ENCODE measurements at regions not wholly inside any gene's neighbourhood (a gene's known extent, or its start where the extent isn't known, plus 50 kb on each side); places are given as distances from the start of the nearest gene placed in this dataset.

DNA sequence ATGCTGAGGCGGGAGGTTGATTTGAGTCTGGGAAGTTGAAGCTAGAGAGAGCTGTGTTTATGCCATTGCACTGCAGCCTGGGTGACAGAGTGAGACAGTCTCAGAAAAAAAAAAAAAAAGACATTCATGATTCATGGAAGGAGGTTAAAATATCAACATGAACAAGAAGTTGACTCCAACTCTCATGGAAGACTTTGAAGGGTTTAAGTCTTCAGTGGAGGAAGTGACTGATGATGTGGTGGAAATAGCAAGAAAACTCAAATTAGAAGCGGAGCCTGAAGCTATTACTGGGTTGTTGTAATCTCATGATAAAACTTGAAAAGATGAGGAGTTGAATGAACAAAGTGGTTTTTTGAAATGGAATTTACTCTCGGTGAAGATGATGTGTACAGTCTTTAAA is 491.8 kb downstream of the SQOR start:
- Histone ChIP-seq H3K4me3 (ENCODE audit: low read length) (no peak overlapping the region), H3K9ac (ENCODE audit: low read depth, low read length) (no peak overlapping the region), H3K27me3 (ENCODE audit: insufficient read depth, low read length) (no peaks in the 10 kb centered on the region), H3K36me3 (ENCODE audit: insufficient read depth, low read depth, low read length) (no peaks in the 10 kb centered on the region), H3K4me1 (ENCODE audit: insufficient read depth, low read length) (no peaks in the 10 kb centered on the region), H3K27ac (ENCODE audit: low read length) (no peak overlapping the region), H3K9me3 (ENCODE audit: insufficient read depth, low read depth, low read length) (peaks cover 18% of the 10 kb centered on the region)

DNA sequence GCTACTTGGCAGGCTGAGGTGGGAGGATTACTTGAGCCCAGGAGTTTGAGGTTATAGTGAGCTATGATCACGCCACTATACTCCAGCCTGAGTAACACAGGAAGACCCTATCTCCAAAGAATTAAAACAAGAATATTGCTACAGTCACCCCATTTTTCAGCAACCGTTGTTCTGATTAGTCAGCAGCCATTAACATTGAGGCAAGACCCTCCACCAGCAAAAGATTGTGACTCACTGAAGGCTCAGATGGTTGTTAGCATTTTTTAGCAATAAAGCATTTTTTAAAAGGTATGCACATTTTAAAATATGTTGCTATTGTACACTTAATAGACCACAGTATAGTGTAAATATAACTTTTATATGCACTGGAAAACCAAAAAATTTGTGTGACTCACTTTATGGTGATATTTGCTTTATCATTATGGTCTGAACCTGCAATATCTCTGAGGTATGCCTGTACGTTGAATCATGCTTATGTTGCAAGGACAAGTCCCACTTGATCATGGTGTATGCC is 492.6 kb downstream of the SQOR start:
- H3K27ac ChIP-seq (ENCODE audit: low read length) = no peak overlapping the region
- H3K4me3 ChIP-seq (ENCODE audit: low read length) = no peak overlapping the region
- no peak overlapping the region for H3K9ac ChIP-seq (ENCODE audit: low read depth, low read length)
- H3K36me3 ChIP-seq (ENCODE audit: insufficient read depth, low read depth, low read length) = no peaks in the 10 kb centered on the region
- H3K4me1 ChIP-seq (ENCODE audit: insufficient read depth, low read length) = no peaks in the 10 kb centered on the region
- H3K9me3 ChIP-seq (ENCODE audit: insufficient read depth, low read depth, low read length) = peaks cover 18% of the 10 kb centered on the region
- no peaks in the 10 kb centered on the region for H3K27me3 ChIP-seq (ENCODE audit: insufficient read depth, low read length)

GRCh38 chr15:46129145-46129544 is 494.3 kb downstream of the SQOR start:
- Histone ChIP-seq H3K4me1 (ENCODE audit: insufficient read depth, low read length) (no peaks in the 10 kb centered on the region), H3K27ac (ENCODE audit: low read length) (no peak overlapping the region), H3K9ac (ENCODE audit: low read depth, low read length) (no peak overlapping the region), H3K27me3 (ENCODE audit: insufficient read depth, low read length) (no peaks in the 10 kb centered on the region), H3K9me3 (ENCODE audit: insufficient read depth, low read depth, low read length) (peaks cover 10% of the 10 kb centered on the region), H3K4me3 (ENCODE audit: low read length) (no peak overlapping the region), H3K36me3 (ENCODE audit: insufficient read depth, low read depth, low read length) (no peaks in the 10 kb centered on the region)

- Histone ChIP-seq H3K27me3 (ENCODE audit: insufficient read depth, low read length) (no peaks in the 10 kb centered on the region), H3K4me3 (ENCODE audit: low read length) (no peak overlapping the region), H3K36me3 (ENCODE audit: insufficient read depth, low read depth, low read length) (no peaks in the 10 kb centered on the region)
Observed at GRCh38 chr15:46131876-46132275, 497.0 kb downstream of the SQOR start.

GRCh38 chr15:46137443-46137842 is 502.6 kb downstream of the SQOR start:
- H3K27me3 ChIP-seq (ENCODE audit: insufficient read depth, low read length) = no peaks in the 10 kb centered on the region
- H3K4me3 ChIP-seq (ENCODE audit: low read length) = no peak overlapping the region
- H3K9ac ChIP-seq (ENCODE audit: low read depth, low read length) = no peak overlapping the region
- no peaks in the 10 kb centered on the region for H3K4me1 ChIP-seq (ENCODE audit: insufficient read depth, low read length)
- H3K36me3 ChIP-seq (ENCODE audit: insufficient read depth, low read depth, low read length) = no peaks in the 10 kb centered on the region
- H3K27ac ChIP-seq (ENCODE audit: low read length) = no peak overlapping the region
- peaks cover 19% of the 10 kb centered on the region for H3K9me3 ChIP-seq (ENCODE audit: insufficient read depth, low read depth, low read length)

More at GRCh38 chr15:46131876-46132275, 497.0 kb downstream of the SQOR start:
- no peak overlapping the region for H3K9ac ChIP-seq (ENCODE audit: low read depth, low read length)
- H3K9me3 ChIP-seq (ENCODE audit: insufficient read depth, low read depth, low read length) = peaks cover 23% of the 10 kb centered on the region
- H3K27ac ChIP-seq (ENCODE audit: low read length) = no peak overlapping the region
- H3K4me1 ChIP-seq (ENCODE audit: insufficient read depth, low read length) = no peaks in the 10 kb centered on the region

- Histone ChIP-seq H3K27ac (ENCODE audit: low read length) (no peak overlapping the region), H3K27me3 (ENCODE audit: insufficient read depth, low read length) (no peaks in the 10 kb centered on the region), H3K36me3 (ENCODE audit: insufficient read depth, low read depth, low read length) (no peaks in the 10 kb centered on the region), H3K9me3 (ENCODE audit: insufficient read depth, low read depth, low read length) (no peaks in the 10 kb centered on the region), H3K4me1 (ENCODE audit: insufficient read depth, low read length) (no peaks in the 10 kb centered on the region), H3K4me3 (ENCODE audit: low read length) (no peak overlapping the region), H3K9ac (ENCODE audit: low read depth, low read length) (no peak overlapping the region)
Observed at GRCh38 chr15:46146002-46146401, 511.2 kb downstream of the SQOR start.

DNA sequence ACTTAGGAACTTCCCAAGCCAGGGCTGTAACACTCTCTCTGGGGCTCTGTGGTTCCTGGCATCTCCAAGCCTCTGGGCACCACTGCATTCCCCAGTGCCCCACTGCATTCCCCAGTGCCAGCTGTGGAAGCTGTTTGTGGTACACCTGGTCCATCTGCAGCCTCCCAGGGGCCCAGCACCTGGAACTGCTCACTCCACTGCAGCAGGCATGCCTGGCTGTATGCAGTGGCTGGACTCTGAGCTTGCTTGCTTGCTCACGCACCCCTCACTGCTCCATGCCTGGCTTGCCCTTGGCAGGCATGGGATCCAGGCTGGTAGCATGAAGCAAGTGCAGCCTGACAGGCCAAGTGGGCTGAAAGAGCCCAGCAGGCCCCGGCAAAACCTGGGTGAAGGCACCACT is 512.1 kb downstream of the SQOR start:
- H3K4me1 ChIP-seq (ENCODE audit: insufficient read depth, low read length) = no peaks in the 10 kb centered on the region
- H3K4me3 ChIP-seq (ENCODE audit: low read length) = no peak overlapping the region

DNA sequence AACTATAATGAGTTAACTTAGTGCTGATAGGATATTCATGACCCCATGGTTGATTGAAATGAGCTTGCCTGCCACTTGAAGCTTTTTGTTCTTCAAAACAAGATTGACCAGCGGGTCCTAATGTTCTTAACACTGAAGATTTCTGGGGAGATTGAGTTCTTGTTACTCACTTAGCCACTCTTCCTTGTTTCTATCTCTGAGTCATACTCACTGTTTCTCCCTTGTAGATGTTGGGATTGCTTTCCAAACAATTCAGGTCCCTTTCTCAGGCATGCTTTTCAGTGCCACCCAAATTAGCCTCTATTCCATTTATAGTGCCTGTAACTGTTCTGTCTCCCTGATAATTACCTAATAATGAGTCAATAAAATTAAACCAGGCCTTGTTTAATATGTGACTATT is 517.0 kb downstream of the SQOR start:
- Histone ChIP-seq H3K27ac (ENCODE audit: low read length) (no peak overlapping the region), H3K4me3 (ENCODE audit: low read length) (no peak overlapping the region), H3K4me1 (ENCODE audit: insufficient read depth, low read length) (no peaks in the 10 kb centered on the region), H3K9me3 (ENCODE audit: insufficient read depth, low read depth, low read length) (no peaks in the 10 kb centered on the region), H3K36me3 (ENCODE audit: insufficient read depth, low read depth, low read length) (no peaks in the 10 kb centered on the region), H3K27me3 (ENCODE audit: insufficient read depth, low read length) (no peaks in the 10 kb centered on the region), H3K9ac (ENCODE audit: low read depth, low read length) (no peak overlapping the region)

More for the DNA sequence above, 512.1 kb downstream of the SQOR start:
- H3K9ac ChIP-seq (ENCODE audit: low read depth, low read length) = no peak overlapping the region
- no peaks in the 10 kb centered on the region for H3K27me3 ChIP-seq (ENCODE audit: insufficient read depth, low read length)
- no peak overlapping the region for H3K27ac ChIP-seq (ENCODE audit: low read length)
- no peaks in the 10 kb centered on the region for H3K9me3 ChIP-seq (ENCODE audit: insufficient read depth, low read depth, low read length)
- no peaks in the 10 kb centered on the region for H3K36me3 ChIP-seq (ENCODE audit: insufficient read depth, low read depth, low read length)

DNA sequence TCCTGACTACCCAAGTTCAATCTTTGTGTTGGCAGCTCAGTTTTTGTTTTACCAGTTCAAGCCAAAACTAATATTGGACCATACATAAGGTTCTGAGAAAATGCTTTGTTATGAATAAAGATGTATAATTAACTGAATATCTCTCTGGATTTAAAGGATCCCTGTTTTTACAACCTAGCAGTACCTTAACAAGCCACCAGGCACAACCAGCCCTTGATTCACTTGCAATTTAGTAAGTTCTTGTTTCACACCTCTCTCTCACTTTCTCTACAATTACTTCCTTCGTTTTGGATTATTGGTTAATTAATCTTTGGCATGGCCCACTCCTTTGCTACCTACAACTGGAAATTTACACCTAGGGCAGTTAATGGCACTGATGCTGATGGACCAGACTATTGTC is 531.9 kb downstream of the SQOR start:
- no peaks in the 10 kb centered on the region for H3K27me3 ChIP-seq (ENCODE audit: insufficient read depth, low read length)
- no peaks in the 10 kb centered on the region for H3K36me3 ChIP-seq (ENCODE audit: insufficient read depth, low read depth, low read length)
- no peak overlapping the region for H3K9ac ChIP-seq (ENCODE audit: low read depth, low read length)
- H3K27ac ChIP-seq (ENCODE audit: low read length) = no peak overlapping the region
- peaks cover 11% of the 10 kb centered on the region for H3K9me3 ChIP-seq (ENCODE audit: insufficient read depth, low read depth, low read length)
- H3K4me1 ChIP-seq (ENCODE audit: insufficient read depth, low read length) = no peaks in the 10 kb centered on the region
- H3K4me3 ChIP-seq (ENCODE audit: low read length) = no peak overlapping the region

GRCh38 chr15:46170326-46170725 is 535.5 kb downstream of the SQOR start:
- Histone ChIP-seq H3K4me3 (ENCODE audit: low read length) (no peak overlapping the region), H3K27me3 (ENCODE audit: insufficient read depth, low read length) (no peaks in the 10 kb centered on the region)

GRCh38 chr15:46174122-46174521 is 539.3 kb downstream of the SQOR start:
- H3K9me3 ChIP-seq (ENCODE audit: insufficient read depth, low read depth, low read length) = peaks cover 11% of the 10 kb centered on the region

More at GRCh38 chr15:46170326-46170725, 535.5 kb downstream of the SQOR start:
- H3K27ac ChIP-seq (ENCODE audit: low read length) = no peak overlapping the region
- H3K9me3 ChIP-seq (ENCODE audit: insufficient read depth, low read depth, low read length) = peaks cover 11% of the 10 kb centered on the region
- H3K9ac ChIP-seq (ENCODE audit: low read depth, low read length) = no peak overlapping the region
- H3K4me1 ChIP-seq (ENCODE audit: insufficient read depth, low read length) = no peaks in the 10 kb centered on the region
- H3K36me3 ChIP-seq (ENCODE audit: insufficient read depth, low read depth, low read length) = no peaks in the 10 kb centered on the region

GRCh38 chr15:46177219-46177618 is 542.4 kb downstream of the SQOR start:
- H3K4me1 ChIP-seq (ENCODE audit: insufficient read depth, low read length) = no peaks in the 10 kb centered on the region
- no peak overlapping the region for H3K4me3 ChIP-seq (ENCODE audit: low read length)
- no peak overlapping the region for H3K27ac ChIP-seq (ENCODE audit: low read length)
- H3K36me3 ChIP-seq (ENCODE audit: insufficient read depth, low read depth, low read length) = no peaks in the 10 kb centered on the region
- no peaks in the 10 kb centered on the region for H3K27me3 ChIP-seq (ENCODE audit: insufficient read depth, low read length)
- H3K9me3 ChIP-seq (ENCODE audit: insufficient read depth, low read depth, low read length) = no peaks in the 10 kb centered on the region
- H3K9ac ChIP-seq (ENCODE audit: low read depth, low read length) = no peak overlapping the region

More at GRCh38 chr15:46174122-46174521, 539.3 kb downstream of the SQOR start:
- Histone ChIP-seq H3K27me3 (ENCODE audit: insufficient read depth, low read length) (no peaks in the 10 kb centered on the region), H3K4me1 (ENCODE audit: insufficient read depth, low read length) (no peaks in the 10 kb centered on the region), H3K27ac (ENCODE audit: low read length) (no peak overlapping the region), H3K36me3 (ENCODE audit: insufficient read depth, low read depth, low read length) (no peaks in the 10 kb centered on the region), H3K9ac (ENCODE audit: low read depth, low read length) (no peak overlapping the region), H3K4me3 (ENCODE audit: low read length) (no peak overlapping the region)

All from iPS-20b (cell line).